SK-N-SH (cell line): ENCODE measurements at regions not wholly inside any gene's neighbourhood (a gene's known extent, or its start where the extent isn't known, plus 50 kb on each side); places are given as distances from the start of the nearest gene placed in this dataset.

ENCODE experiments used
- CTCF ChIA-PET: fragments of 300-600, 350-600 bp; formaldehyde crosslinking; extraction: SDS; loops from one replicate; lab custom pipeline; 2021; lab: Yijun Ruan, JAX
- POLR2A ChIA-PET: fragments of 350-600 bp; sonication (Branson Sonifier 250); formaldehyde crosslinking; extraction: SDS; loops from one replicate; lab custom pipeline; 2020; ENCODE audit warnings: antibody characterized with exemption, inconsistent platforms; lab: Yijun Ruan, JAX
- DNase-seq: peaks from one replicate; pipeline ENCODE4 v3.0.0; 2012
- H2AFZ ChIP-seq: fragments of 200-600 bp; sonication (generic); 2 replicates; pipeline ENCODE4 v1.8.1; 2016; ENCODE audit warnings: antibody characterized with exemption, mild to moderate bottlenecking, low read depth
- H3F3A ChIP-seq: fragments of 200-600 bp; sonication (generic); replicated peaks from 2 replicates; pipeline ENCODE3; 2016; ENCODE audit warnings: antibody characterized with exemption, mild to moderate bottlenecking; ENCODE audit not compliant: insufficient read depth
- H3K27ac ChIP-seq, 2 experiments: fragments of 200-500 bp in 1 of 2; fragments of 200-600 bp in 1 of 2; sonication (Bioruptor generic) in 1 of 2; sonication (generic), shearing (Covaris generic) in 1 of 2; 2 replicates each; pipeline versions ENCODE4 v1.5.1 to v1.6.1; 2014 to 2016; ENCODE audit warnings: low read depth in 2 of 2, inconsistent platforms in 1 of 2, low read length in 1 of 2, mild to moderate bottlenecking in 1 of 2, mixed read lengths in 1 of 2
- H3K27me3 ChIP-seq: fragments of 200-600 bp; sonication (generic), shearing (Covaris generic); 2 replicates; pipeline ENCODE4 v1.6.1; 2016; ENCODE audit warnings: mixed run types; ENCODE audit not compliant: insufficient read depth
- H3K36me3 ChIP-seq, 2 experiments: fragments of 200-500 bp in 1 of 2; fragments of 200-600 bp in 1 of 2; sonication (Bioruptor generic) in 1 of 2; sonication (generic) in 1 of 2; replicated peaks in 1 of 2; 2 replicates each; pipeline versions ENCODE3 to v1.5.1; 2014 to 2016; ENCODE audit warnings: low read length in 1 of 2, mild to moderate bottlenecking in 1 of 2; ENCODE audit not compliant: insufficient read depth in 2 of 2, control insufficient read depth in 1 of 2
- H3K4me1 ChIP-seq, 2 experiments: fragments of 200-500 bp in 1 of 2; fragments of 200-600 bp in 1 of 2; sonication (Bioruptor generic) in 1 of 2; sonication (generic), shearing (Covaris generic) in 1 of 2; 2 replicates each; pipeline versions ENCODE4 v1.5.1 to v1.6.1; 2014 to 2016; ENCODE audit warnings: low read depth in 1 of 2, low read length in 1 of 2, mixed run types in 1 of 2; ENCODE audit not compliant: insufficient read depth in 2 of 2, control insufficient read depth in 1 of 2
- H3K4me2 ChIP-seq: fragments of 200-600 bp; sonication (generic), shearing (Covaris generic); 2 replicates; pipeline ENCODE4 v1.6.1; 2017; ENCODE audit warnings: mixed run types
- H3K4me3 ChIP-seq, 2 experiments: fragments of 200-500 bp in 1 of 2; fragments of 200-600 bp in 1 of 2; sonication (Bioruptor generic) in 1 of 2; sonication (generic), shearing (Covaris generic) in 1 of 2; 2 replicates each; pipeline versions ENCODE4 v1.5.1 to v1.8.1; 2014 to 2016; ENCODE audit warnings: low read depth in 2 of 2, inconsistent platforms in 1 of 2, low read length in 1 of 2, mild to moderate bottlenecking in 1 of 2, mixed read lengths in 1 of 2, moderate library complexity in 1 of 2
- H3K79me2 ChIP-seq: fragments of 200-600 bp; sonication (generic); 2 replicates; pipeline ENCODE4 v1.8.1; 2017; ENCODE audit warnings: mild to moderate bottlenecking; ENCODE audit not compliant: insufficient read depth
- H3K9ac ChIP-seq: fragments of 200-600 bp; sonication (generic); 2 replicates; pipeline ENCODE4 v1.6.1; 2017; ENCODE audit warnings: mixed run types
- H3K9me2 ChIP-seq: fragments of 200-600 bp; sonication (generic); 2 replicates; pipeline ENCODE4 v1.6.1; 2017; ENCODE audit warnings: mixed run types
- H3K9me3 ChIP-seq: fragments of 200-600 bp; sonication (generic); 2 replicates; pipeline ENCODE4 v1.6.1; 2017; ENCODE audit warnings: mixed run types, mild to moderate bottlenecking, moderate library complexity
- H4K20me1 ChIP-seq: fragments of 200-600 bp; sonication (generic); 2 replicates; pipeline ENCODE4 v1.6.1; 2017; ENCODE audit warnings: mild to moderate bottlenecking, mixed run types; ENCODE audit not compliant: insufficient read depth
- CHD2 ChIP-seq: fragments of 150-350 bp; IDR thresholded peaks from 2 replicates; pipeline ENCODE4 v1.6.1; 2018; ENCODE audit warnings: low read length; ENCODE audit not compliant: partially characterized antibody
- FOSL2 ChIP-seq: IDR thresholded peaks from 2 replicates; pipeline ENCODE4 v1.4.0; 2012; ENCODE audit warnings: low read depth, mild to moderate bottlenecking, moderate library complexity, borderline replicate concordance
- FOXM1 ChIP-seq: IDR thresholded peaks from 2 replicates; pipeline ENCODE4 v1.4.0; 2012; ENCODE audit warnings: low read depth, mild to moderate bottlenecking
- GATA2 ChIP-seq: sonication (generic); formaldehyde crosslinking; IDR thresholded peaks from 2 replicates; pipeline ENCODE4 v1.5.0; 2020; ENCODE audit warnings: mild to moderate bottlenecking, missing genetic modification reagents
- MEF2A ChIP-seq: IDR thresholded peaks from 2 replicates; pipeline ENCODE4 v1.4.0; 2012; ENCODE audit warnings: low read depth, borderline replicate concordance
- POLR2AphosphoS5 ChIP-seq: IDR thresholded peaks from 2 replicates; pipeline ENCODE4 v1.6.1; 2012; ENCODE audit warnings: low read depth, low read length
- RAD21 ChIP-seq: IDR thresholded peaks from 2 replicates; pipeline ENCODE4 v1.6.1; 2012; ENCODE audit warnings: mild to moderate bottlenecking, low read length
- RFX5 ChIP-seq: IDR thresholded peaks from 2 replicates; pipeline ENCODE4 v1.6.1; 2012; ENCODE audit warnings: mild to moderate bottlenecking, improper control_type of control experiment, low read length
- TAF1 ChIP-seq: IDR thresholded peaks from 2 replicates; pipeline ENCODE4 v1.6.1; 2012; ENCODE audit warnings: low read depth, mild to moderate bottlenecking, low read length, moderate library complexity, borderline replicate concordance
- TEAD4 ChIP-seq: IDR thresholded peaks from 2 replicates; pipeline ENCODE4 v1.4.0; 2012; ENCODE audit warnings: mild to moderate bottlenecking, borderline replicate concordance; ENCODE audit not compliant: insufficient read depth
- WGBS: methylation state at CpG from one replicate; pipeline ENCODE4 v1.1.6; 2017; ENCODE audit warnings: low lambda C conversion rate; 5-methylcytosine and 5-hydroxymethylcytosine counted together
- TF ChIP-seq, protein P1 (sequence below): IDR thresholded peaks from 2 replicates; pipeline ENCODE4 v1.4.0; 2012; ENCODE audit warnings: low read depth, borderline replicate concordance
- TF ChIP-seq, protein P2 (sequence below): IDR thresholded peaks from 2 replicates; pipeline ENCODE4 v1.6.1; 2012; ENCODE audit warnings: mild to moderate bottlenecking, low read depth, low read length, moderate library complexity
- TF ChIP-seq, protein P3 (sequence below): IDR thresholded peaks from 2 replicates; pipeline ENCODE4; 2012
- TF ChIP-seq, protein P4 (sequence below): IDR thresholded peaks from 2 replicates; pipeline ENCODE4 v1.4.0; 2012; ENCODE audit warnings: low read depth, borderline replicate concordance
- TF ChIP-seq, protein P5 (sequence below): fragments of 150-350 bp; IDR thresholded peaks from 2 replicates; pipeline ENCODE4 v1.6.1; 2016; ENCODE audit warnings: mild to moderate bottlenecking, low read depth, low read length
- TF ChIP-seq, protein P6 (sequence below): fragments of 200-600 bp; sonication (generic); IDR thresholded peaks from 2 replicates; pipeline ENCODE4 v1.6.1; 2017; ENCODE audit warnings: antibody characterized with exemption, mild to moderate bottlenecking, moderate library complexity

DNA sequence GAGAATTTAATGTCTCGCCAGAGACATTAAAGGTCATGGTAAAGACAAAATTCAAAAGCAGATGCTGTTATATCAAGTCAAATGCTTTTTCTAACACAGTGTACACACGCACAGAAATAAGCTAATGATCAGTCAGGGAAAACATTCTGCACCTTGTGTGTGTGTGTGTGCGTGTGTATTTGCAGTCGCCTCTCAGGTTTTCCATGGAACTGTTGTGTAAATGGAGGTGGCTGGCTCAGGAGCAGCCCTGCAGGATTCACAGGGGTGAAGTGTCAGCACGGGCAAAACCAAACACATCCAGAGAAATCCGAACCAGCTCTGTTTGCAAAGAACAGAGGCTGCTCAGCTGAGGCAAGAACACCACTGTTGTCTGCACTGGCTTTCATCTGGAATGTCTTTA lies 76.2 kb upstream of the YWHAQ start:
- Histone ChIP-seq H3K79me2 (no peaks in the 10 kb centered on the region), H2AFZ (no peak overlapping the region), H3K9me3 (no peaks in the 10 kb centered on the region), H3K27ac (no peak overlapping the region), H3K4me3 (no peak overlapping the region), H4K20me1 (no peaks in the 10 kb centered on the region), H3K9ac (no peak overlapping the region), H3K4me1 (peaks cover 4 to 10% of the 10 kb centered on the region in 2 experiments; a peak in 3 of 4 replicates), H3K36me3 (no peaks in the 10 kb centered on the region), H3K27me3 (no peaks in the 10 kb centered on the region), H3K4me2 (no peak overlapping the region), H3F3A (no peaks in the 10 kb centered on the region), H3K9me2 (no peaks in the 10 kb centered on the region)
- WGBS = 76% methylated on average over 6 of the region's 6 CpGs
- TF ChIP-seq GATA2 (CRISPR knock-in tag) (no peak), RAD21 (no peak), FOXM1 (no peak)
- TF ChIP-seq, protein P1, sequence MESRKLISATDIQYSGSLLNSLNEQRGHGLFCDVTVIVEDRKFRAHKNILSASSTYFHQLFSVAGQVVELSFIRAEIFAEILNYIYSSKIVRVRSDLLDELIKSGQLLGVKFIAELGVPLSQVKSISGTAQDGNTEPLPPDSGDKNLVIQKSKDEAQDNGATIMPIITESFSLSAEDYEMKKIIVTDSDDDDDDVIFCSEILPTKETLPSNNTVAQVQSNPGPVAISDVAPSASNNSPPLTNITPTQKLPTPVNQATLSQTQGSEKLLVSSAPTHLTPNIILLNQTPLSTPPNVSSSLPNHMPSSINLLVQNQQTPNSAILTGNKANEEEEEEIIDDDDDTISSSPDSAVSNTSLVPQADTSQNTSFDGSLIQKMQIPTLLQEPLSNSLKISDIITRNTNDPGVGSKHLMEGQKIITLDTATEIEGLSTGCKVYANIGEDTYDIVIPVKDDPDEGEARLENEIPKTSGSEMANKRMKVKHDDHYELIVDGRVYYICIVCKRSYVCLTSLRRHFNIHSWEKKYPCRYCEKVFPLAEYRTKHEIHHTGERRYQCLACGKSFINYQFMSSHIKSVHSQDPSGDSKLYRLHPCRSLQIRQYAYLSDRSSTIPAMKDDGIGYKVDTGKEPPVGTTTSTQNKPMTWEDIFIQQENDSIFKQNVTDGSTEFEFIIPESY = no peak
- POLR2A ChIA-PET = no interaction called here
- no peak for DNase-seq
- CTCF ChIA-PET = interaction anchor here (1.0 to 1.6 kb wide), 2 partner anchors 20 to 42 kb away, joined by 4 read pairs; no protein-coding TSS in a partner anchor

DNA sequence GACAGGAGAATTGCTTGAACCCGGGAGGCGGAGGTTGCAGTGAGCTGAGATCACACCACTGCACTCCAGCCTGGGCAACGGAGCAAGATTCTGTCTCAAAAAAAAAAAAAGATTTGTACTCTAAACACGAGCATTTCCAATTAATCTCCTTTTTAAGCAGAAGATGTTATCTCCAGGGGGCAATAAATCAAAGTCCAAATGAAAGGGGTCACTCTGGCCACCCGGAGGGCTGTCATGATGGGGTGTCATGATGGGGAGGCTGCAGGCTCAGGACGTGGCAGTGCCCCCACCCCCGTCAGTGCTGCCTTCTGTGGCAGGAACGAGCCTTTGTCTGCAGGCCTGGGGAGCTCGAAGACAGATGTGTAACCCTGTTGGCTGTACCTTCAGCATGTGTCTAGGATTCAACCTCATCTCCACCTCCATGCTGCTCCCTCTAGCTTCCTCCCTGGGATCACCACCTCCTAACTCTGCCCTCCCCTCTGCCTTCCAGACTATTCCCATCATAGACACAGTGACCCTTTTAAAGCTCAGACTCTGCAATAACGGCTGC lies 76.9 kb upstream of the YWHAQ start:
- Histone ChIP-seq H3K4me2 (no peak overlapping the region), H3K27ac (no peak overlapping the region), H3K79me2 (no peaks in the 10 kb centered on the region), H3K4me1 (peaks cover 4 to 10% of the 10 kb centered on the region in 2 experiments; a peak in 3 of 4 replicates), H2AFZ (no peak overlapping the region), H3K36me3 (no peaks in the 10 kb centered on the region), H3K9ac (no peak overlapping the region), H3F3A (no peaks in the 10 kb centered on the region), H3K27me3 (no peaks in the 10 kb centered on the region), H3K4me3 (no peak overlapping the region), H4K20me1 (no peaks in the 10 kb centered on the region), H3K9me2 (no peaks in the 10 kb centered on the region), H3K9me3 (no peaks in the 10 kb centered on the region)
- DNase-seq = no peak
- 72% methylated on average over 6 of the region's 10 CpGs for WGBS
- ChIA-PET POLR2A (no interaction called here), CTCF (interaction anchor here (1.0 kb wide), 1 partner anchor 12 kb away, joined by 3 read pairs; no protein-coding TSS in a partner anchor)
- no peak for TF ChIP-seq RFX5
- TF ChIP-seq, protein P2, sequence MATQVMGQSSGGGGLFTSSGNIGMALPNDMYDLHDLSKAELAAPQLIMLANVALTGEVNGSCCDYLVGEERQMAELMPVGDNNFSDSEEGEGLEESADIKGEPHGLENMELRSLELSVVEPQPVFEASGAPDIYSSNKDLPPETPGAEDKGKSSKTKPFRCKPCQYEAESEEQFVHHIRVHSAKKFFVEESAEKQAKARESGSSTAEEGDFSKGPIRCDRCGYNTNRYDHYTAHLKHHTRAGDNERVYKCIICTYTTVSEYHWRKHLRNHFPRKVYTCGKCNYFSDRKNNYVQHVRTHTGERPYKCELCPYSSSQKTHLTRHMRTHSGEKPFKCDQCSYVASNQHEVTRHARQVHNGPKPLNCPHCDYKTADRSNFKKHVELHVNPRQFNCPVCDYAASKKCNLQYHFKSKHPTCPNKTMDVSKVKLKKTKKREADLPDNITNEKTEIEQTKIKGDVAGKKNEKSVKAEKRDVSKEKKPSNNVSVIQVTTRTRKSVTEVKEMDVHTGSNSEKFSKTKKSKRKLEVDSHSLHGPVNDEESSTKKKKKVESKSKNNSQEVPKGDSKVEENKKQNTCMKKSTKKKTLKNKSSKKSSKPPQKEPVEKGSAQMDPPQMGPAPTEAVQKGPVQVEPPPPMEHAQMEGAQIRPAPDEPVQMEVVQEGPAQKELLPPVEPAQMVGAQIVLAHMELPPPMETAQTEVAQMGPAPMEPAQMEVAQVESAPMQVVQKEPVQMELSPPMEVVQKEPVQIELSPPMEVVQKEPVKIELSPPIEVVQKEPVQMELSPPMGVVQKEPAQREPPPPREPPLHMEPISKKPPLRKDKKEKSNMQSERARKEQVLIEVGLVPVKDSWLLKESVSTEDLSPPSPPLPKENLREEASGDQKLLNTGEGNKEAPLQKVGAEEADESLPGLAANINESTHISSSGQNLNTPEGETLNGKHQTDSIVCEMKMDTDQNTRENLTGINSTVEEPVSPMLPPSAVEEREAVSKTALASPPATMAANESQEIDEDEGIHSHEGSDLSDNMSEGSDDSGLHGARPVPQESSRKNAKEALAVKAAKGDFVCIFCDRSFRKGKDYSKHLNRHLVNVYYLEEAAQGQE = no peak
- TF ChIP-seq, protein P3, sequence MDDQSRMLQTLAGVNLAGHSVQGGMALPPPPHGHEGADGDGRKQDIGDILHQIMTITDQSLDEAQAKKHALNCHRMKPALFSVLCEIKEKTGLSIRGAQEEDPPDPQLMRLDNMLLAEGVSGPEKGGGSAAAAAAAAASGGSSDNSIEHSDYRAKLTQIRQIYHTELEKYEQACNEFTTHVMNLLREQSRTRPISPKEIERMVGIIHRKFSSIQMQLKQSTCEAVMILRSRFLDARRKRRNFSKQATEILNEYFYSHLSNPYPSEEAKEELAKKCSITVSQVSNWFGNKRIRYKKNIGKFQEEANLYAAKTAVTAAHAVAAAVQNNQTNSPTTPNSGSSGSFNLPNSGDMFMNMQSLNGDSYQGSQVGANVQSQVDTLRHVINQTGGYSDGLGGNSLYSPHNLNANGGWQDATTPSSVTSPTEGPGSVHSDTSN = no peak
- TF ChIP-seq, protein P4, sequence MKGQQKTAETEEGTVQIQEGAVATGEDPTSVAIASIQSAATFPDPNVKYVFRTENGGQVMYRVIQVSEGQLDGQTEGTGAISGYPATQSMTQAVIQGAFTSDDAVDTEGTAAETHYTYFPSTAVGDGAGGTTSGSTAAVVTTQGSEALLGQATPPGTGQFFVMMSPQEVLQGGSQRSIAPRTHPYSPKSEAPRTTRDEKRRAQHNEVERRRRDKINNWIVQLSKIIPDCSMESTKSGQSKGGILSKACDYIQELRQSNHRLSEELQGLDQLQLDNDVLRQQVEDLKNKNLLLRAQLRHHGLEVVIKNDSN = no peak
- TF ChIP-seq TEAD4 = no peak
- no peak for TF ChIP-seq MEF2A
- no peak for TF ChIP-seq GATA2 (CRISPR knock-in tag)
- TF ChIP-seq TAF1 = no peak
- TF ChIP-seq, protein P5, sequence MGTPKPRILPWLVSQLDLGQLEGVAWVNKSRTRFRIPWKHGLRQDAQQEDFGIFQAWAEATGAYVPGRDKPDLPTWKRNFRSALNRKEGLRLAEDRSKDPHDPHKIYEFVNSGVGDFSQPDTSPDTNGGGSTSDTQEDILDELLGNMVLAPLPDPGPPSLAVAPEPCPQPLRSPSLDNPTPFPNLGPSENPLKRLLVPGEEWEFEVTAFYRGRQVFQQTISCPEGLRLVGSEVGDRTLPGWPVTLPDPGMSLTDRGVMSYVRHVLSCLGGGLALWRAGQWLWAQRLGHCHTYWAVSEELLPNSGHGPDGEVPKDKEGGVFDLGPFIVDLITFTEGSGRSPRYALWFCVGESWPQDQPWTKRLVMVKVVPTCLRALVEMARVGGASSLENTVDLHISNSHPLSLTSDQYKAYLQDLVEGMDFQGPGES = no peak
- TF ChIP-seq FOSL2 = no peak
- TF ChIP-seq CHD2 = no peak
- TF ChIP-seq POLR2AphosphoS5 = no peak
- TF ChIP-seq, protein P6, sequence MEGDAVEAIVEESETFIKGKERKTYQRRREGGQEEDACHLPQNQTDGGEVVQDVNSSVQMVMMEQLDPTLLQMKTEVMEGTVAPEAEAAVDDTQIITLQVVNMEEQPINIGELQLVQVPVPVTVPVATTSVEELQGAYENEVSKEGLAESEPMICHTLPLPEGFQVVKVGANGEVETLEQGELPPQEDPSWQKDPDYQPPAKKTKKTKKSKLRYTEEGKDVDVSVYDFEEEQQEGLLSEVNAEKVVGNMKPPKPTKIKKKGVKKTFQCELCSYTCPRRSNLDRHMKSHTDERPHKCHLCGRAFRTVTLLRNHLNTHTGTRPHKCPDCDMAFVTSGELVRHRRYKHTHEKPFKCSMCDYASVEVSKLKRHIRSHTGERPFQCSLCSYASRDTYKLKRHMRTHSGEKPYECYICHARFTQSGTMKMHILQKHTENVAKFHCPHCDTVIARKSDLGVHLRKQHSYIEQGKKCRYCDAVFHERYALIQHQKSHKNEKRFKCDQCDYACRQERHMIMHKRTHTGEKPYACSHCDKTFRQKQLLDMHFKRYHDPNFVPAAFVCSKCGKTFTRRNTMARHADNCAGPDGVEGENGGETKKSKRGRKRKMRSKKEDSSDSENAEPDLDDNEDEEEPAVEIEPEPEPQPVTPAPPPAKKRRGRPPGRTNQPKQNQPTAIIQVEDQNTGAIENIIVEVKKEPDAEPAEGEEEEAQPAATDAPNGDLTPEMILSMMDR = no peak
- no peak for TF ChIP-seq FOXM1
